GM23338 (cell line): ENCODE measurements at regions not wholly inside any gene's neighbourhood (a gene's known extent, or its start where the extent isn't known, plus 50 kb on each side); places are given as distances from the start of the nearest gene placed in this dataset.

Source experiments
- CREB1 ChIP-seq: fragments of 250-450 bp; sonication (Bioruptor Pico); IDR thresholded peaks from 2 replicates; pipeline ENCODE4 v1.5.0; 2020; ENCODE audit warnings: low read depth, mild to moderate bottlenecking, moderate library complexity
- CTCF ChIP-seq, 2 experiments: fragments of 200-600 bp in 1 of 2; sonication (generic) in 1 of 2; conservative IDR thresholded peaks; 2 replicates each; pipeline versions ENCODE4 v1.5.1 to v1.6.1; 2016 to 2017; ENCODE audit warnings: antibody characterized with exemption in 2 of 2, low read depth in 2 of 2, mild to moderate bottlenecking in 2 of 2, moderate library complexity in 1 of 2
- ETS1 ChIP-seq: IDR thresholded peaks from 2 replicates; pipeline ENCODE4 v1.6.1; 2016; ENCODE audit warnings: antibody characterized with exemption
- EZH2 ChIP-seq: fragments of 200-600 bp; sonication (generic); IDR thresholded peaks from one replicate; pipeline ENCODE4 v1.8.0; 2017; ENCODE audit warnings: antibody characterized with exemption, mild to moderate bottlenecking, low read depth; ENCODE audit not compliant: unreplicated experiment
- EZH2phosphoT487 ChIP-seq: fragments of 200-600 bp; sonication (generic); IDR thresholded peaks from one replicate; pipeline ENCODE4 v1.8.1; 2018; ENCODE audit warnings: antibody characterized with exemption; ENCODE audit not compliant: unreplicated experiment
- JUNB ChIP-seq: IDR thresholded peaks from one replicate; pipeline ENCODE4 v1.6.1; 2016; ENCODE audit warnings: antibody characterized with exemption; ENCODE audit not compliant: unreplicated experiment
- NANOG ChIP-seq: IDR thresholded peaks from 2 replicates; pipeline ENCODE4 v1.6.1; 2016; ENCODE audit warnings: antibody characterized with exemption, borderline replicate concordance
- POLR2AphosphoS5 ChIP-seq: IDR thresholded peaks from 2 replicates; pipeline ENCODE4 v1.6.1; 2016; ENCODE audit warnings: antibody characterized with exemption, low read depth
- REST ChIP-seq: IDR thresholded peaks from one replicate; pipeline ENCODE4 v1.6.1; 2018; ENCODE audit warnings: antibody characterized with exemption; ENCODE audit not compliant: unreplicated experiment
- STAT1 ChIP-seq: IDR thresholded peaks from one replicate; pipeline ENCODE4 v1.6.1; 2016; ENCODE audit warnings: antibody characterized with exemption; ENCODE audit not compliant: unreplicated experiment
- ZNF114 ChIP-seq: fragments of 250-450 bp; sonication (Bioruptor Pico); IDR thresholded peaks from 2 replicates; pipeline ENCODE4 v1.5.0; 2020; ENCODE audit warnings: mild to moderate bottlenecking, moderate library complexity
- ZNF331 ChIP-seq: fragments of 250-450 bp; sonication (Bioruptor Pico); IDR thresholded peaks from 2 replicates; pipeline ENCODE4 v1.5.0; 2020; ENCODE audit warnings: low read depth, mild to moderate bottlenecking, moderate library complexity
- ZNF462 ChIP-seq: fragments of 250-450 bp; sonication (Bioruptor Pico); IDR thresholded peaks from 2 replicates; pipeline ENCODE4 v1.5.0; 2020; ENCODE audit warnings: mild to moderate bottlenecking, moderate library complexity

GRCh38 chr3:69538281-69538680 lies 152.4 kb upstream of the FRMD4B start:
- TF ChIP-seq CTCF (conservative IDR thresholded peaks at IDR 0.05; ENCODE audit: low read depth in 2 of 2) (no peak), REST (no peak), EZH2 (no peak), EZH2phosphoT487 (no peak), JUNB (no peak), CREB1 (CRISPR knock-in tag) (no peak), ETS1 (no peak), POLR2AphosphoS5 (no peak), ZNF114 (CRISPR knock-in tag) (no peak), STAT1 (no peak), ZNF462 (no peak), ZNF331 (CRISPR knock-in tag) (no peak), NANOG (no peak)
